Astrocyte of the spinal cord (primary cell): ENCODE measurements at regions not wholly inside any gene's neighbourhood (a gene's known extent, or its start where the extent isn't known, plus 50 kb on each side); places are given as distances from the start of the nearest gene placed in this dataset.

Source experiments
- DNase-seq: peaks from one replicate; pipeline ENCODE4 v3.0.0; 2011; ENCODE audit warnings: low read depth, low spot score
- H3K4me3 ChIP-seq: 2 replicates; pipeline ENCODE4 v1.5.1; 2011; ENCODE audit warnings: low read depth, mild to moderate bottlenecking, low read length, moderate library complexity
- CTCF ChIP-seq: IDR thresholded peaks from 2 replicates; pipeline ENCODE4 v1.5.1; 2012; ENCODE audit warnings: low read depth, mild to moderate bottlenecking, low read length, inconsistent platforms
- in situ Hi-C: cut with HindIII; loops from 2 replicates; pipeline ENCODE4 v1.10.0; 2017; ENCODE audit warnings: low sequenced_read_pairs

- no peak for DNase-seq
- no peak for TF ChIP-seq CTCF
Measured at GRCh38 chr9:108022246-108022935, 532.8 kb upstream of the KLF4 start.

DNA sequence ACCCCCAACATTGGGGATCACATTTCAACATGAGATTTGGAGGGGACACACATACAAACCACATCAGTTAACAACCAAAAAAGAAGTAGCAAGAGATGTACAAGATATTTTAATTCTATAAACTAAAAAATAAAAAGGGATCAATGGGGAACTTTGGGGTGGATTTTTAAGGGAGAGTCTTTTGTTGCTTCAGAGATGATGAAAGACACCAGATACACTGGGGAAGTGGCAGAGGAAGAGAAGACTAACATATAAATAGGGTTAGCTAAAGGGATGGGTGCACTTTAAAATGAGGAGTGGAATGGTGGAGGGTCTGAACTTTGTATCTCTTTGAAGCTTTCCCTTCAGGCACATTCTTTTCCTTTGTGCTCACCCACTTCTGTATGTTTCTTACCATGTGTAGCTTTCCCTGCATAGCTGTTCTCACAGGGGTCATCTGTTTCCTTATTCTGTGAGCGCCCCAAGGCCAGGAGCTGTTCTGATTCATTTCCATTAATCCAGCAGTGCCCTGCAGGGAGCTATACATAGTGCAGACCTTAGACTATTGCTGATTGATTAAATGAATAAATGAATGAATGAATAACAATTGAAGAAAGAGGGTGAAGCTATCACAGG, 531.6 kb upstream of the KLF4 start:
- no peak for DNase-seq
- in situ Hi-C loops: no loop called here
- no peak for TF ChIP-seq CTCF
- no peak overlapping the region for H3K4me3 ChIP-seq

More at GRCh38 chr9:108022246-108022935, 532.8 kb upstream of the KLF4 start:
- in situ Hi-C loops: no loop called here
- H3K4me3 ChIP-seq: no peak overlapping the region

DNA sequence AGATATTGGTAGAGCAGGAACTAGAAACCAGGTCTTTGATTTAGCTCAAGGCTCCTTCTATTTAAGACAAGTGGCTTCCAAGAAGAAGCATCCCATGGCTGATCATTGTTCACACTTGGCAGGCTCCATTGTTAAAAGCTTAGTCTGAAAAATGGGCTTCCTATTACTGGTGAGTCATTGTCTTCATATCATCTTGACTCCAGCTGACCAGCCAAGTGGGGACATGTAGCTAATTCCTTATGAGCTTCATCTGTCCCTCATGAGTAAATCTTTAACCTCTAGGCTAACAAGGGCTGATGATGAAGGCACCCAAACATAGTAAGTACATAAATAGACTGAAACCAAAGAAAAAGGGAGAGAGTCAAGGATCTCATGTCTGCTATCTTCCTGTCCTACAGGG, 530.3 kb upstream of the KLF4 start:
- no peak for TF ChIP-seq CTCF
- DNase-seq: no peak
- H3K4me3 ChIP-seq: no peak overlapping the region
- in situ Hi-C loops: no loop called here

GRCh38 chr9:108017671-108018070, 528.1 kb upstream of the KLF4 start:
- in situ Hi-C loops: no loop called here
- H3K4me3 ChIP-seq: no peak overlapping the region
- no peak for DNase-seq
- no peak for TF ChIP-seq CTCF

- DNase-seq: no peak
- in situ Hi-C loops: no loop called here
- no peak overlapping the region for H3K4me3 ChIP-seq
- TF ChIP-seq CTCF: no peak
Measured at GRCh38 chr9:108016446-108016845, 526.9 kb upstream of the KLF4 start.

DNA sequence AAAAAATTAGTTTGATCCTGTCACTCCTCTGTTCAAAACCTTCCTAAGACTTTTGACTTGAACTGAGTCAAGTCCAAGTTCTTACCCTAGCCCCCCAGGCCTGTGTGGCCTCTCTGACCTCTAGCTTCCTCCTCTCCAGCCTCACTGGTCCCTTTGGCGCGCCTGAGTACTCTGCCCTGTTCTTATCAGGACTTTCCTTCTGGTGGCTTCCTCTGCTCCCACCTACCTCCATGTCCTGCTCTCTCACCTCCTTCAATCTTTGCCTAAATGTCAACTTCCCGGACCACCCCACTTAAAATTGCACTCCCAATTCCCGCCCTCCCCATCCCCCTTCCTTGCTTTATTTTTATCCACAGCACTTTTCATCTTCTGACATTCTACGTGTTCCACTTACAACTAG, 526.1 kb upstream of the KLF4 start:
- H3K4me3 ChIP-seq: no peak overlapping the region
- in situ Hi-C loops: no loop called here
- no peak for DNase-seq
- TF ChIP-seq CTCF: no peak
